Transverse colon (tissue), 4 donors: ENCODE measurements at regions not wholly inside any gene's neighbourhood (a gene's known extent, or its start where the extent isn't known, plus 50 kb on each side); places are given as distances from the start of the nearest gene placed in this dataset.

Source experiments
- DNase-seq: peaks from one replicate; pipeline ENCODE4 v3.0.0-alpha.2; 2019
- H3K27ac ChIP-seq, 4 donors: fragments of 200-600 bp; sonication (generic); 2 replicates each; pipeline ENCODE4 v1.5.1; 2016 to 2018; ENCODE audit warnings: inconsistent platforms in 4 of 4
- H3K27me3 ChIP-seq: fragments of 200-600 bp; sonication (generic); 2 replicates; pipeline ENCODE4 v1.5.1; 2017; ENCODE audit warnings: inconsistent platforms
- H3K36me3 ChIP-seq, 4 donors: fragments of 200-600 bp; sonication (generic); 2 replicates each; pipeline ENCODE4 v1.5.1; 2017 to 2019; ENCODE audit warnings: inconsistent platforms in 4 of 4
- H3K4me1 ChIP-seq, 4 donors: fragments of 200-600 bp; sonication (generic); 2 replicates each; pipeline ENCODE4 v1.5.1; 2017 to 2020; ENCODE audit warnings: inconsistent platforms in 4 of 4
- H3K4me3 ChIP-seq, 4 donors: fragments of 200-600 bp; sonication (generic); 1 replicate in 1 of 4; 2 replicates in 3 of 4; pipeline versions ENCODE4 v1.5.1 to v1.6.1; 2017 to 2019; ENCODE audit warnings: inconsistent platforms in 4 of 4
- H3K9me3 ChIP-seq, 2 donors: fragments of 200-600 bp; sonication (generic); 2 replicates each; pipeline ENCODE4 v1.5.1; 2017 to 2019; ENCODE audit warnings: inconsistent platforms in 2 of 2
- CTCF ChIP-seq, 5 experiments: fragments of 200-600 bp in 3 of 5; fragments of 450-650 bp in 2 of 5; sonication (generic) in 3 of 5; IDR thresholded peaks; 1 replicate in 2 of 5; 2 replicates in 3 of 5; pipeline ENCODE4 v1.5.1; 2016 to 2017; ENCODE audit warnings: antibody characterized with exemption in 5 of 5, inconsistent platforms in 3 of 5, mild to moderate bottlenecking in 2 of 5, moderate library complexity in 1 of 5
- EP300 ChIP-seq: sonication (generic); formaldehyde crosslinking; IDR thresholded peaks from one replicate; pipeline ENCODE4 v1.6.1; 2017; ENCODE audit warnings: antibody characterized with exemption, low read depth
- POLR2A ChIP-seq: fragments of 450-650 bp; IDR thresholded peaks from one replicate; pipeline ENCODE4 v1.6.1; 2016; ENCODE audit warnings: antibody characterized with exemption, mild to moderate bottlenecking, moderate library complexity
- POLR2AphosphoS5 ChIP-seq, 3 donors: sonication (generic); formaldehyde crosslinking; IDR thresholded peaks; one replicate each; pipeline ENCODE4 v1.6.1; 2016; ENCODE audit warnings: antibody characterized with exemption in 3 of 3
- WGBS, 2 donors: methylation state at CpG; one replicate each; pipeline ENCODE4 v1.1.5; 2018; ENCODE audit warnings: low coverage in 1 of 2; 5-methylcytosine and 5-hydroxymethylcytosine counted together
- in situ Hi-C, 4 donors: fragments of 200-750 bp; cut with MboI; loops; one replicate each; pipeline versions ENCODE4 v1.15.0 to v1.15.1; 2017; ENCODE audit warnings: low sequenced_read_pairs in 3 of 4, low pct_ligation_motif_present in 1 of 4, low pct_unique_long_range_greater_than_20kb in 1 of 4
- intact Hi-C: fragments of 100-400 bp; cut with DNase I; formaldehyde crosslinking; loops from one replicate; pipeline ENCODE4 v1.15.1; 2023; ENCODE audit warnings: low total_unique reads

- H3K27me3 ChIP-seq = peaks cover 30% of the 10 kb centered on the region
- peak in 1 of 3 donors; percentile 12 for TF ChIP-seq POLR2AphosphoS5 (IDR thresholded peaks at IDR 0.05)
- no peak for TF ChIP-seq CTCF (IDR thresholded peaks at IDR 0.05)
- peaks cover 31 to 72% (median 40%) of the 10 kb centered on the region in 4 donors for H3K4me1 ChIP-seq
- H3K36me3 ChIP-seq = no peaks in the 10 kb centered on the region
- 53 to 74% methylated on average over 5 to 9 of the region's 9 CpGs for WGBS, 2 donors
- intact Hi-C loops (loop anchor here (5.0 to 10.0 kb wide), 5 partner anchors 97 to 1315 kb away; partner anchors contain the start of gene HOXA9), in situ Hi-C loops (loop anchor here (5.0 to 25.0 kb wide), 14 partner anchors 187 to 1338 kb away; partner anchors contain the start of genes HOXA11 (in 3 of the 4), SKAP2 (in 3 of the 4), HOXA10 (in 1 of the 4) and HOXA3 (in 1 of the 4))
- no peak for DNase-seq
- H3K9me3 ChIP-seq = no peaks in the 10 kb centered on the region
- H3K4me3 ChIP-seq = no peak overlapping the region
- H3K27ac ChIP-seq = peak overlapping the region; percentile 85 to 94 (median 86)
Observed at GRCh38 chr7:25849500-25850184, 302.4 kb upstream of the NFE2L3 start.

- Histone ChIP-seq H3K4me1 (peaks cover 32 to 74% (median 40%) of the 10 kb centered on the region in 4 donors), H3K4me3 (no peak overlapping the region), H3K36me3 (no peaks in the 10 kb centered on the region), H3K27ac (peak overlapping the region; percentile 85 to 94 (median 86)), H3K9me3 (no peaks in the 10 kb centered on the region), H3K27me3 (peaks cover 36% of the 10 kb centered on the region)
- intact Hi-C loops = loop anchor here (5.0 to 10.0 kb wide), 3 partner anchors 278 to 1315 kb away; partner anchors contain the start of gene HOXA9
- in situ Hi-C loops = loop anchor here (5.0 to 25.0 kb wide), 8 partner anchors 288 to 1337 kb away; partner anchors contain the start of genes HOXA11 (in 3 of the 4), SKAP2 (in 3 of the 4), HOXA10 (in 1 of the 4) and HOXA3 (in 1 of the 4)
- TF ChIP-seq EP300 (no peak), POLR2A (no peak), POLR2AphosphoS5 (IDR thresholded peaks at IDR 0.05) (no peak), CTCF (IDR thresholded peaks at IDR 0.05) (no peak)
- DNase-seq = no peak
Observed at GRCh38 chr7:25850216-25850615, 301.8 kb upstream of the NFE2L3 start.

- no peak for DNase-seq
- Histone ChIP-seq H3K4me3 (no peak overlapping the region), H3K27ac (peak overlapping the region; percentile 85 to 94 (median 86)), H3K27me3 (peaks cover 41% of the 10 kb centered on the region), H3K9me3 (no peaks in the 10 kb centered on the region), H3K4me1 (peaks cover 38 to 77% (median 41%) of the 10 kb centered on the region in 4 donors), H3K36me3 (no peaks in the 10 kb centered on the region)
- TF ChIP-seq CTCF (IDR thresholded peaks at IDR 0.05) (no peak), POLR2A (no peak), POLR2AphosphoS5 (IDR thresholded peaks at IDR 0.05) (no peak), EP300 (no peak)
- in situ Hi-C loops = loop anchor here (5.0 to 25.0 kb wide), 8 partner anchors 288 to 1337 kb away; partner anchors contain the start of genes HOXA11 (in 3 of the 4), SKAP2 (in 3 of the 4), HOXA10 (in 1 of the 4) and HOXA3 (in 1 of the 4)
- WGBS, 2 donors = 41 to 50% methylated on average over 6 to 8 of the region's 8 CpGs
- intact Hi-C loops = loop anchor here (5.0 to 10.0 kb wide), 3 partner anchors 278 to 1314 kb away; partner anchors contain the start of gene HOXA9
Observed at GRCh38 chr7:25850735-25851134, 301.3 kb upstream of the NFE2L3 start.
